ENCODE measurements at regions not wholly inside any gene's neighbourhood (a gene's known extent, or its start where the extent isn't known, plus 50 kb on each side); places are given as distances from the start of the nearest gene placed in this dataset.
A peak's percentile ranks its signal among the peaks of the same experiment; 100 is the strongest.
"Not testable (repeated sequence)": the region's sequence is repeated elsewhere in the genome, so short reads cannot be mapped to it uniquely, and the experiment has no call there.

- H3K27me3 ChIP-seq, result no peaks in the 10 kb centered on the region
- no peak overlapping the region for H3K4me3 ChIP-seq
- no peak for DNase-seq
- peaks cover 24% of the 10 kb centered on the region for H3K36me3 ChIP-seq
- H3K9me3 ChIP-seq, result no peaks in the 10 kb centered on the region
These were observed 843.2 kb downstream of the KCNA4 start for GRCh38 chr11:29173660-29174062.

- H3K27me3 ChIP-seq, result no peaks in the 10 kb centered on the region
- H3K4me3 ChIP-seq, result no peak overlapping the region
- DNase-seq, result no peak
- H3K36me3 ChIP-seq, result peaks cover 26% of the 10 kb centered on the region
- no peaks in the 10 kb centered on the region for H3K9me3 ChIP-seq
These were observed 845.4 kb downstream of the KCNA4 start for GRCh38 chr11:29171360-29171950.

- Histone ChIP-seq H3K36me3 (peaks cover 17% of the 10 kb centered on the region), H3K4me3 (no peak overlapping the region), H3K9me3 (no peaks in the 10 kb centered on the region), H3K27me3 (no peaks in the 10 kb centered on the region)
- no peak for DNase-seq
These were observed 850.5 kb downstream of the KCNA4 start for GRCh38 chr11:29166306-29166705.

- DNase-seq, result no peak
- Histone ChIP-seq H3K4me3 (no peak overlapping the region), H3K27me3 (no peaks in the 10 kb centered on the region), H3K9me3 (no peaks in the 10 kb centered on the region), H3K36me3 (peaks cover 8% of the 10 kb centered on the region)
These were observed 853.6 kb downstream of the KCNA4 start for GRCh38 chr11:29163231-29163630.

GRCh38 chr11:29162491-29162890 is 854.3 kb downstream of the KCNA4 start:
- DNase-seq, result no peak
- Histone ChIP-seq H3K9me3 (no peaks in the 10 kb centered on the region), H3K4me3 (no peak overlapping the region), H3K27me3 (no peaks in the 10 kb centered on the region), H3K36me3 (peaks cover 11% of the 10 kb centered on the region)

GRCh38 chr11:29161191-29161590 is 855.6 kb downstream of the KCNA4 start:
- DNase-seq, result peak; percentile 1
- Histone ChIP-seq H3K9me3 (peaks cover 11% of the 10 kb centered on the region), H3K4me3 (no peak overlapping the region), H3K36me3 (peaks cover 13% of the 10 kb centered on the region), H3K27me3 (no peaks in the 10 kb centered on the region)

- Histone ChIP-seq H3K27me3 (no peaks in the 10 kb centered on the region), H3K4me3 (no peak overlapping the region), H3K9me3 (peaks cover 12% of the 10 kb centered on the region), H3K36me3 (peaks cover 14% of the 10 kb centered on the region)
- peak; percentile 67 for DNase-seq
These were observed 857.0 kb downstream of the KCNA4 start for GRCh38 chr11:29159552-29160465.

GRCh38 chr11:29153078-29153477 is 863.8 kb downstream of the KCNA4 start:
- no peaks in the 10 kb centered on the region for H3K27me3 ChIP-seq

GRCh38 chr11:29142573-29142972 is 874.3 kb downstream of the KCNA4 start:
- DNase-seq, H3K27me3 ChIP-seq, H3K9me3 ChIP-seq, H3K4me3 ChIP-seq, H3K36me3 ChIP-seq: not testable (repeated sequence)

More at GRCh38 chr11:29153078-29153477, 863.8 kb downstream of the KCNA4 start:
- Histone ChIP-seq H3K36me3 (peaks cover 8% of the 10 kb centered on the region), H3K9me3 (peaks cover 27% of the 10 kb centered on the region), H3K4me3 (no peak overlapping the region)
- no peak for DNase-seq

- no peak overlapping the region for H3K4me3 ChIP-seq
- H3K9me3 ChIP-seq, result no peaks in the 10 kb centered on the region
- H3K36me3 ChIP-seq, result no peaks in the 10 kb centered on the region
- no peaks in the 10 kb centered on the region for H3K27me3 ChIP-seq
- DNase-seq, result no peak
These were observed 881.3 kb downstream of the KCNA4 start for GRCh38 chr11:29135504-29135903.

- Histone ChIP-seq H3K4me3 (no peak overlapping the region), H3K9me3 (peaks cover 3% of the 10 kb centered on the region), H3K27me3 (no peaks in the 10 kb centered on the region), H3K36me3 (no peaks in the 10 kb centered on the region)
- no peak for DNase-seq
These were observed 885.8 kb downstream of the KCNA4 start for GRCh38 chr11:29131055-29131454.

- no peaks in the 10 kb centered on the region for H3K36me3 ChIP-seq
- H3K4me3 ChIP-seq, result no peak overlapping the region
- H3K27me3 ChIP-seq, result no peaks in the 10 kb centered on the region
- DNase-seq, result no peak
- peaks cover 3% of the 10 kb centered on the region for H3K9me3 ChIP-seq
These were observed 887.0 kb downstream of the KCNA4 start for GRCh38 chr11:29129844-29130243.

- no peaks in the 10 kb centered on the region for H3K36me3 ChIP-seq
- H3K27me3 ChIP-seq, result no peaks in the 10 kb centered on the region
- H3K9me3 ChIP-seq, result peaks cover 3% of the 10 kb centered on the region
- DNase-seq, result no peak
- H3K4me3 ChIP-seq, result no peak overlapping the region
These were observed 889.4 kb downstream of the KCNA4 start for GRCh38 chr11:29127461-29127860.

GRCh38 chr11:29125606-29126005 is 891.2 kb downstream of the KCNA4 start:
- H3K9me3 ChIP-seq, result peaks cover 3% of the 10 kb centered on the region
- H3K4me3 ChIP-seq, result no peak overlapping the region
- peak; percentile 9 for DNase-seq
- H3K36me3 ChIP-seq, result no peaks in the 10 kb centered on the region; the same call in 1 of the 2 replicates
- H3K27me3 ChIP-seq, result no peaks in the 10 kb centered on the region

- Histone ChIP-seq H3K27me3 (no peaks in the 10 kb centered on the region), H3K9me3 (peaks cover 3% of the 10 kb centered on the region)
These were observed 892.4 kb downstream of the KCNA4 start for GRCh38 chr11:29124470-29124869.

GRCh38 chr11:29119707-29120618 is 896.9 kb downstream of the KCNA4 start:
- Histone ChIP-seq H3K9me3 (no peaks in the 10 kb centered on the region), H3K4me3 (peak overlapping the region; percentile 9; the same call in 1 of the 2 replicates), H3K27me3 (no peaks in the 10 kb centered on the region), H3K36me3 (no peaks in the 10 kb centered on the region; the same call in 1 of the 2 replicates)
- peak; percentile 89 for DNase-seq

More at GRCh38 chr11:29124470-29124869, 892.4 kb downstream of the KCNA4 start:
- H3K4me3 ChIP-seq, result no peak overlapping the region
- H3K36me3 ChIP-seq, result no peaks in the 10 kb centered on the region; the same call in 1 of the 2 replicates
- no peak for DNase-seq

- DNase-seq, result peak; percentile 29
These were observed 897.7 kb downstream of the KCNA4 start for GRCh38 chr11:29119116-29119515.

More at GRCh38 chr11:29119116-29119515, 897.7 kb downstream of the KCNA4 start:
- no peak overlapping the region for H3K4me3 ChIP-seq
- H3K36me3 ChIP-seq, result no peaks in the 10 kb centered on the region; the same call in 1 of the 2 replicates
- H3K27me3 ChIP-seq, result no peaks in the 10 kb centered on the region
- no peaks in the 10 kb centered on the region for H3K9me3 ChIP-seq
